SK-N-SH (cell line): ENCODE measurements at regions not wholly inside any gene's neighbourhood (a gene's known extent, or its start where the extent isn't known, plus 50 kb on each side); places are given as distances from the start of the nearest gene placed in this dataset.

Source experiments
- CTCF ChIA-PET: fragments of 300-600, 350-600 bp; formaldehyde crosslinking; extraction: SDS; loops from one replicate; lab custom pipeline; 2021; lab: Yijun Ruan, JAX
- POLR2A ChIA-PET: fragments of 350-600 bp; sonication (Branson Sonifier 250); formaldehyde crosslinking; extraction: SDS; loops from one replicate; lab custom pipeline; 2020; ENCODE audit warnings: antibody characterized with exemption, inconsistent platforms; lab: Yijun Ruan, JAX
- DNase-seq: peaks from one replicate; pipeline ENCODE4 v3.0.0; 2012
- H2AFZ ChIP-seq: fragments of 200-600 bp; sonication (generic); 2 replicates; pipeline ENCODE4 v1.8.1; 2016; ENCODE audit warnings: antibody characterized with exemption, mild to moderate bottlenecking, low read depth
- H3F3A ChIP-seq: fragments of 200-600 bp; sonication (generic); replicated peaks from 2 replicates; pipeline ENCODE3; 2016; ENCODE audit warnings: antibody characterized with exemption, mild to moderate bottlenecking; ENCODE audit not compliant: insufficient read depth
- H3K27ac ChIP-seq, 2 experiments: fragments of 200-500 bp in 1 of 2; fragments of 200-600 bp in 1 of 2; sonication (Bioruptor generic) in 1 of 2; sonication (generic), shearing (Covaris generic) in 1 of 2; 2 replicates each; pipeline versions ENCODE4 v1.5.1 to v1.6.1; 2014 to 2016; ENCODE audit warnings: low read depth in 2 of 2, inconsistent platforms in 1 of 2, low read length in 1 of 2, mild to moderate bottlenecking in 1 of 2, mixed read lengths in 1 of 2
- H3K27me3 ChIP-seq: fragments of 200-600 bp; sonication (generic), shearing (Covaris generic); 2 replicates; pipeline ENCODE4 v1.6.1; 2016; ENCODE audit warnings: mixed run types; ENCODE audit not compliant: insufficient read depth
- H3K36me3 ChIP-seq, 2 experiments: fragments of 200-500 bp in 1 of 2; fragments of 200-600 bp in 1 of 2; sonication (Bioruptor generic) in 1 of 2; sonication (generic) in 1 of 2; replicated peaks in 1 of 2; 2 replicates each; pipeline versions ENCODE3 to v1.5.1; 2014 to 2016; ENCODE audit warnings: low read length in 1 of 2, mild to moderate bottlenecking in 1 of 2; ENCODE audit not compliant: insufficient read depth in 2 of 2, control insufficient read depth in 1 of 2
- H3K4me1 ChIP-seq, 2 experiments: fragments of 200-500 bp in 1 of 2; fragments of 200-600 bp in 1 of 2; sonication (Bioruptor generic) in 1 of 2; sonication (generic), shearing (Covaris generic) in 1 of 2; 2 replicates each; pipeline versions ENCODE4 v1.5.1 to v1.6.1; 2014 to 2016; ENCODE audit warnings: low read depth in 1 of 2, low read length in 1 of 2, mixed run types in 1 of 2; ENCODE audit not compliant: insufficient read depth in 2 of 2, control insufficient read depth in 1 of 2
- H3K4me2 ChIP-seq: fragments of 200-600 bp; sonication (generic), shearing (Covaris generic); 2 replicates; pipeline ENCODE4 v1.6.1; 2017; ENCODE audit warnings: mixed run types
- H3K4me3 ChIP-seq, 2 experiments: fragments of 200-500 bp in 1 of 2; fragments of 200-600 bp in 1 of 2; sonication (Bioruptor generic) in 1 of 2; sonication (generic), shearing (Covaris generic) in 1 of 2; 2 replicates each; pipeline versions ENCODE4 v1.5.1 to v1.8.1; 2014 to 2016; ENCODE audit warnings: low read depth in 2 of 2, inconsistent platforms in 1 of 2, low read length in 1 of 2, mild to moderate bottlenecking in 1 of 2, mixed read lengths in 1 of 2, moderate library complexity in 1 of 2
- H3K79me2 ChIP-seq: fragments of 200-600 bp; sonication (generic); 2 replicates; pipeline ENCODE4 v1.8.1; 2017; ENCODE audit warnings: mild to moderate bottlenecking; ENCODE audit not compliant: insufficient read depth
- H3K9ac ChIP-seq: fragments of 200-600 bp; sonication (generic); 2 replicates; pipeline ENCODE4 v1.6.1; 2017; ENCODE audit warnings: mixed run types
- H3K9me2 ChIP-seq: fragments of 200-600 bp; sonication (generic); 2 replicates; pipeline ENCODE4 v1.6.1; 2017; ENCODE audit warnings: mixed run types
- H3K9me3 ChIP-seq: fragments of 200-600 bp; sonication (generic); 2 replicates; pipeline ENCODE4 v1.6.1; 2017; ENCODE audit warnings: mixed run types, mild to moderate bottlenecking, moderate library complexity
- H4K20me1 ChIP-seq: fragments of 200-600 bp; sonication (generic); 2 replicates; pipeline ENCODE4 v1.6.1; 2017; ENCODE audit warnings: mild to moderate bottlenecking, mixed run types; ENCODE audit not compliant: insufficient read depth
- CHD2 ChIP-seq: fragments of 150-350 bp; IDR thresholded peaks from 2 replicates; pipeline ENCODE4 v1.6.1; 2018; ENCODE audit warnings: low read length; ENCODE audit not compliant: partially characterized antibody
- EZH2phosphoT487 ChIP-seq: fragments of 200-600 bp; sonication (generic); IDR thresholded peaks from 2 replicates; pipeline ENCODE4 v1.6.1; 2017; ENCODE audit warnings: low read depth, mixed run types, mild to moderate bottlenecking, antibody characterized with exemption, moderate library complexity, borderline replicate concordance
- FOSL2 ChIP-seq: IDR thresholded peaks from 2 replicates; pipeline ENCODE4 v1.4.0; 2012; ENCODE audit warnings: low read depth, mild to moderate bottlenecking, moderate library complexity, borderline replicate concordance
- GATA2 ChIP-seq: sonication (generic); formaldehyde crosslinking; IDR thresholded peaks from 2 replicates; pipeline ENCODE4 v1.5.0; 2020; ENCODE audit warnings: mild to moderate bottlenecking, missing genetic modification reagents
- MEF2A ChIP-seq: IDR thresholded peaks from 2 replicates; pipeline ENCODE4 v1.4.0; 2012; ENCODE audit warnings: low read depth, borderline replicate concordance
- POLR2AphosphoS5 ChIP-seq: IDR thresholded peaks from 2 replicates; pipeline ENCODE4 v1.6.1; 2012; ENCODE audit warnings: low read depth, low read length
- RAD21 ChIP-seq: IDR thresholded peaks from 2 replicates; pipeline ENCODE4 v1.6.1; 2012; ENCODE audit warnings: mild to moderate bottlenecking, low read length
- SMC3 ChIP-seq: IDR thresholded peaks from 2 replicates; pipeline ENCODE4 v1.6.1; 2012; ENCODE audit warnings: low read depth, low read length, improper control_type of control experiment
- TAF1 ChIP-seq: IDR thresholded peaks from 2 replicates; pipeline ENCODE4 v1.6.1; 2012; ENCODE audit warnings: low read depth, mild to moderate bottlenecking, low read length, moderate library complexity, borderline replicate concordance
- TCF12 ChIP-seq: IDR thresholded peaks from 2 replicates; pipeline ENCODE4 v1.4.0; 2012
- YY1 ChIP-seq: IDR thresholded peaks from 2 replicates; pipeline ENCODE4 v1.4.0; 2012; ENCODE audit warnings: low read depth, mild to moderate bottlenecking
- whole genome bisulfite sequencing: methylation state at CpG from one replicate; pipeline ENCODE4 v1.1.6; 2017; ENCODE audit warnings: low lambda C conversion rate; 5-methylcytosine and 5-hydroxymethylcytosine counted together
- TF ChIP-seq, protein P1 (sequence below): IDR thresholded peaks from 2 replicates; pipeline ENCODE4 v1.4.0; 2012; ENCODE audit warnings: low read depth, borderline replicate concordance
- TF ChIP-seq, protein P2 (sequence below): fragments of 200-600 bp; sonication (generic); IDR thresholded peaks from 2 replicates; pipeline ENCODE4 v1.6.1; 2017; ENCODE audit warnings: antibody characterized with exemption, mild to moderate bottlenecking, moderate library complexity
- TF ChIP-seq, protein P3 (sequence below): fragments of 150-350 bp; IDR thresholded peaks from 2 replicates; pipeline ENCODE4 v1.6.1; 2017; ENCODE audit warnings: antibody characterized with exemption, low read length, low read depth, borderline replicate concordance
- TF ChIP-seq, protein P4 (sequence below): IDR thresholded peaks from 2 replicates; pipeline ENCODE4; 2012
- TF ChIP-seq, protein P5 (sequence below): IDR thresholded peaks from 2 replicates; pipeline ENCODE4 v1.6.1; 2012; ENCODE audit warnings: mild to moderate bottlenecking, low read depth, low read length, moderate library complexity
- TF ChIP-seq, protein P6 (sequence below): IDR thresholded peaks from 2 replicates; pipeline ENCODE4 v1.4.0; 2012; ENCODE audit warnings: low read depth, borderline replicate concordance

DNA sequence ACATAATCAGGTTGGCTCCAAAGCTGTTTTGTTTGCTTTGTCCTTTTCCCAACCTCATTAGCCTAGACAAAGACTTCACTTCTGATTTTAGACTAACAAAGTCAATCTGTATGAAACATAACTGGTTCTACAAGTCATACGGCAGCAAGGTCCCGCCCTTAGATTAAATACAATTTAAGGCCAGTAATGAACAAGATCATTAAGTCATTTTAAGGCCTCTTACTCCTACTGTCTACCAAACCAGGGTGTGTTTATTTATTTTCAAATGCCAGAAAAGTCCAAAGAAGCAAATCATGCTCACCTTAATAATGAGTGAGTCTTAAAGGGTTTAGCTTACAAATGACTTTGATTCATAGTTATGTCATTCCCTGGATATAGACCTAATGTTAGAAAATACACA lies 148.4 kb upstream of the ACVR2A start:
- no peak for DNase-seq
- H3K9me2 ChIP-seq = no peaks in the 10 kb centered on the region

More for the DNA sequence above, 148.4 kb upstream of the ACVR2A start:
- Histone ChIP-seq H4K20me1 (no peaks in the 10 kb centered on the region), H3K27me3 (no peaks in the 10 kb centered on the region), H3K9ac (no peak overlapping the region), H3F3A (no peaks in the 10 kb centered on the region), H3K36me3 (no peaks in the 10 kb centered on the region), H3K4me3 (no peak overlapping the region), H3K27ac (no peak overlapping the region), H3K4me1 (no peaks in the 10 kb centered on the region), H3K9me3 (no peaks in the 10 kb centered on the region), H3K79me2 (no peaks in the 10 kb centered on the region), H2AFZ (no peak overlapping the region), H3K4me2 (no peak overlapping the region)
- ChIA-PET CTCF (no interaction called here), POLR2A (no interaction called here)
- WGBS = 29% methylated on average over 2 of the region's 2 CpGs
- no peak for TF ChIP-seq TCF12
- no peak for TF ChIP-seq FOSL2
- TF ChIP-seq EZH2phosphoT487 = no peak
- no peak for TF ChIP-seq MEF2A
- TF ChIP-seq POLR2AphosphoS5 = no peak
- TF ChIP-seq, protein P1, sequence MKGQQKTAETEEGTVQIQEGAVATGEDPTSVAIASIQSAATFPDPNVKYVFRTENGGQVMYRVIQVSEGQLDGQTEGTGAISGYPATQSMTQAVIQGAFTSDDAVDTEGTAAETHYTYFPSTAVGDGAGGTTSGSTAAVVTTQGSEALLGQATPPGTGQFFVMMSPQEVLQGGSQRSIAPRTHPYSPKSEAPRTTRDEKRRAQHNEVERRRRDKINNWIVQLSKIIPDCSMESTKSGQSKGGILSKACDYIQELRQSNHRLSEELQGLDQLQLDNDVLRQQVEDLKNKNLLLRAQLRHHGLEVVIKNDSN = no peak
- TF ChIP-seq YY1 = no peak
- TF ChIP-seq, protein P2, sequence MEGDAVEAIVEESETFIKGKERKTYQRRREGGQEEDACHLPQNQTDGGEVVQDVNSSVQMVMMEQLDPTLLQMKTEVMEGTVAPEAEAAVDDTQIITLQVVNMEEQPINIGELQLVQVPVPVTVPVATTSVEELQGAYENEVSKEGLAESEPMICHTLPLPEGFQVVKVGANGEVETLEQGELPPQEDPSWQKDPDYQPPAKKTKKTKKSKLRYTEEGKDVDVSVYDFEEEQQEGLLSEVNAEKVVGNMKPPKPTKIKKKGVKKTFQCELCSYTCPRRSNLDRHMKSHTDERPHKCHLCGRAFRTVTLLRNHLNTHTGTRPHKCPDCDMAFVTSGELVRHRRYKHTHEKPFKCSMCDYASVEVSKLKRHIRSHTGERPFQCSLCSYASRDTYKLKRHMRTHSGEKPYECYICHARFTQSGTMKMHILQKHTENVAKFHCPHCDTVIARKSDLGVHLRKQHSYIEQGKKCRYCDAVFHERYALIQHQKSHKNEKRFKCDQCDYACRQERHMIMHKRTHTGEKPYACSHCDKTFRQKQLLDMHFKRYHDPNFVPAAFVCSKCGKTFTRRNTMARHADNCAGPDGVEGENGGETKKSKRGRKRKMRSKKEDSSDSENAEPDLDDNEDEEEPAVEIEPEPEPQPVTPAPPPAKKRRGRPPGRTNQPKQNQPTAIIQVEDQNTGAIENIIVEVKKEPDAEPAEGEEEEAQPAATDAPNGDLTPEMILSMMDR = no peak
- TF ChIP-seq, protein P3, sequence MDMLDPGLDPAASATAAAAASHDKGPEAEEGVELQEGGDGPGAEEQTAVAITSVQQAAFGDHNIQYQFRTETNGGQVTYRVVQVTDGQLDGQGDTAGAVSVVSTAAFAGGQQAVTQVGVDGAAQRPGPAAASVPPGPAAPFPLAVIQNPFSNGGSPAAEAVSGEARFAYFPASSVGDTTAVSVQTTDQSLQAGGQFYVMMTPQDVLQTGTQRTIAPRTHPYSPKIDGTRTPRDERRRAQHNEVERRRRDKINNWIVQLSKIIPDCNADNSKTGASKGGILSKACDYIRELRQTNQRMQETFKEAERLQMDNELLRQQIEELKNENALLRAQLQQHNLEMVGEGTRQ = no peak
- TF ChIP-seq, protein P4, sequence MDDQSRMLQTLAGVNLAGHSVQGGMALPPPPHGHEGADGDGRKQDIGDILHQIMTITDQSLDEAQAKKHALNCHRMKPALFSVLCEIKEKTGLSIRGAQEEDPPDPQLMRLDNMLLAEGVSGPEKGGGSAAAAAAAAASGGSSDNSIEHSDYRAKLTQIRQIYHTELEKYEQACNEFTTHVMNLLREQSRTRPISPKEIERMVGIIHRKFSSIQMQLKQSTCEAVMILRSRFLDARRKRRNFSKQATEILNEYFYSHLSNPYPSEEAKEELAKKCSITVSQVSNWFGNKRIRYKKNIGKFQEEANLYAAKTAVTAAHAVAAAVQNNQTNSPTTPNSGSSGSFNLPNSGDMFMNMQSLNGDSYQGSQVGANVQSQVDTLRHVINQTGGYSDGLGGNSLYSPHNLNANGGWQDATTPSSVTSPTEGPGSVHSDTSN = no peak
- no peak for TF ChIP-seq RAD21
- no peak for TF ChIP-seq TAF1
- TF ChIP-seq, protein P5, sequence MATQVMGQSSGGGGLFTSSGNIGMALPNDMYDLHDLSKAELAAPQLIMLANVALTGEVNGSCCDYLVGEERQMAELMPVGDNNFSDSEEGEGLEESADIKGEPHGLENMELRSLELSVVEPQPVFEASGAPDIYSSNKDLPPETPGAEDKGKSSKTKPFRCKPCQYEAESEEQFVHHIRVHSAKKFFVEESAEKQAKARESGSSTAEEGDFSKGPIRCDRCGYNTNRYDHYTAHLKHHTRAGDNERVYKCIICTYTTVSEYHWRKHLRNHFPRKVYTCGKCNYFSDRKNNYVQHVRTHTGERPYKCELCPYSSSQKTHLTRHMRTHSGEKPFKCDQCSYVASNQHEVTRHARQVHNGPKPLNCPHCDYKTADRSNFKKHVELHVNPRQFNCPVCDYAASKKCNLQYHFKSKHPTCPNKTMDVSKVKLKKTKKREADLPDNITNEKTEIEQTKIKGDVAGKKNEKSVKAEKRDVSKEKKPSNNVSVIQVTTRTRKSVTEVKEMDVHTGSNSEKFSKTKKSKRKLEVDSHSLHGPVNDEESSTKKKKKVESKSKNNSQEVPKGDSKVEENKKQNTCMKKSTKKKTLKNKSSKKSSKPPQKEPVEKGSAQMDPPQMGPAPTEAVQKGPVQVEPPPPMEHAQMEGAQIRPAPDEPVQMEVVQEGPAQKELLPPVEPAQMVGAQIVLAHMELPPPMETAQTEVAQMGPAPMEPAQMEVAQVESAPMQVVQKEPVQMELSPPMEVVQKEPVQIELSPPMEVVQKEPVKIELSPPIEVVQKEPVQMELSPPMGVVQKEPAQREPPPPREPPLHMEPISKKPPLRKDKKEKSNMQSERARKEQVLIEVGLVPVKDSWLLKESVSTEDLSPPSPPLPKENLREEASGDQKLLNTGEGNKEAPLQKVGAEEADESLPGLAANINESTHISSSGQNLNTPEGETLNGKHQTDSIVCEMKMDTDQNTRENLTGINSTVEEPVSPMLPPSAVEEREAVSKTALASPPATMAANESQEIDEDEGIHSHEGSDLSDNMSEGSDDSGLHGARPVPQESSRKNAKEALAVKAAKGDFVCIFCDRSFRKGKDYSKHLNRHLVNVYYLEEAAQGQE = no peak
- no peak for TF ChIP-seq GATA2 (CRISPR knock-in tag)
- TF ChIP-seq, protein P6, sequence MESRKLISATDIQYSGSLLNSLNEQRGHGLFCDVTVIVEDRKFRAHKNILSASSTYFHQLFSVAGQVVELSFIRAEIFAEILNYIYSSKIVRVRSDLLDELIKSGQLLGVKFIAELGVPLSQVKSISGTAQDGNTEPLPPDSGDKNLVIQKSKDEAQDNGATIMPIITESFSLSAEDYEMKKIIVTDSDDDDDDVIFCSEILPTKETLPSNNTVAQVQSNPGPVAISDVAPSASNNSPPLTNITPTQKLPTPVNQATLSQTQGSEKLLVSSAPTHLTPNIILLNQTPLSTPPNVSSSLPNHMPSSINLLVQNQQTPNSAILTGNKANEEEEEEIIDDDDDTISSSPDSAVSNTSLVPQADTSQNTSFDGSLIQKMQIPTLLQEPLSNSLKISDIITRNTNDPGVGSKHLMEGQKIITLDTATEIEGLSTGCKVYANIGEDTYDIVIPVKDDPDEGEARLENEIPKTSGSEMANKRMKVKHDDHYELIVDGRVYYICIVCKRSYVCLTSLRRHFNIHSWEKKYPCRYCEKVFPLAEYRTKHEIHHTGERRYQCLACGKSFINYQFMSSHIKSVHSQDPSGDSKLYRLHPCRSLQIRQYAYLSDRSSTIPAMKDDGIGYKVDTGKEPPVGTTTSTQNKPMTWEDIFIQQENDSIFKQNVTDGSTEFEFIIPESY = no peak
- no peak for TF ChIP-seq CHD2
- TF ChIP-seq SMC3 = no peak
